ENCODE measurements at regions not wholly inside any gene's neighbourhood (a gene's known extent, or its start where the extent isn't known, plus 50 kb on each side); places are given as distances from the start of the nearest gene placed in this dataset.

GRCh38 chr2:56624181-56624580, 440.4 kb downstream of the CCDC85A start:
- DNase-seq, result no peak

- DNase-seq, result no peak
Observed at GRCh38 chr2:56626927-56627326, 443.1 kb downstream of the CCDC85A start.

- DNase-seq, result no peak
Observed at GRCh38 chr2:56630286-56630685, 446.5 kb downstream of the CCDC85A start.

- no peak for DNase-seq
Observed at GRCh38 chr2:56647997-56648396, 464.2 kb downstream of the CCDC85A start.

GRCh38 chr2:56648802-56649201, 465.0 kb downstream of the CCDC85A start:
- no peak for DNase-seq

GRCh38 chr2:56654936-56655335, 471.1 kb downstream of the CCDC85A start:
- DNase-seq, result no peak

GRCh38 chr2:56656826-56657225, 473.0 kb downstream of the CCDC85A start:
- no peak for DNase-seq

GRCh38 chr2:56666777-56667176, 483.0 kb downstream of the CCDC85A start:
- DNase-seq, result no peak

- DNase-seq, result no peak
Observed at GRCh38 chr2:56671973-56672569, 488.3 kb downstream of the CCDC85A start.

- DNase-seq, result no peak
Observed at GRCh38 chr2:56674084-56674483, 490.3 kb downstream of the CCDC85A start.

GRCh38 chr2:56676966-56677365, 493.2 kb downstream of the CCDC85A start:
- no peak for DNase-seq

GRCh38 chr2:56680971-56681631, 497.3 kb downstream of the CCDC85A start:
- DNase-seq, result no peak

- no peak for DNase-seq
Observed at GRCh38 chr2:56681659-56682396, 498.0 kb downstream of the CCDC85A start.

- DNase-seq, result no peak
Observed at GRCh38 chr2:56682397-56682760, 498.6 kb downstream of the CCDC85A start.

GRCh38 chr2:56684327-56684726, 500.5 kb downstream of the CCDC85A start:
- DNase-seq, result no peak

GRCh38 chr2:56685205-56685604, 501.4 kb downstream of the CCDC85A start:
- no peak for DNase-seq

GRCh38 chr2:56687169-56687568, 503.4 kb downstream of the CCDC85A start:
- DNase-seq, result no peak

- no peak for DNase-seq
Observed at GRCh38 chr2:56688661-56689060, 504.9 kb downstream of the CCDC85A start.

- DNase-seq, result no peak
Observed at GRCh38 chr2:56693501-56693900, 509.7 kb downstream of the CCDC85A start.

GRCh38 chr2:56703001-56703400, 519.2 kb downstream of the CCDC85A start:
- DNase-seq, result no peak

GRCh38 chr2:56705713-56706112, 521.9 kb downstream of the CCDC85A start:
- DNase-seq, result no peak

GRCh38 chr2:56707218-56707617, 523.4 kb downstream of the CCDC85A start:
- DNase-seq, result no peak

- no peak for DNase-seq
Observed at GRCh38 chr2:56707650-56708049, 523.9 kb downstream of the CCDC85A start.

- no peak for DNase-seq
Observed at GRCh38 chr2:56709181-56709580, 525.4 kb downstream of the CCDC85A start.

All from DMS79 treated with DMSO at 0.1 percent for 48 hours (cell line).